Osteoblast (primary cell): ENCODE measurements at regions not wholly inside any gene's neighbourhood (a gene's known extent, or its start where the extent isn't known, plus 50 kb on each side); places are given as distances from the start of the nearest gene placed in this dataset.

Experiments
- DNase-seq: peaks from one replicate; pipeline ENCODE4 v3.0.0; 2011; ENCODE audit warnings: low spot score, mixed read lengths; ENCODE audit not compliant: insufficient read length; ENCODE audit errors: missing footprints
- H2AFZ ChIP-seq: 2 replicates; pipeline ENCODE4 v1.6.0; 2011; ENCODE audit warnings: mild to moderate bottlenecking, low read length
- H3K27ac ChIP-seq: 2 replicates; pipeline ENCODE4 v1.5.1; 2011; ENCODE audit warnings: mild to moderate bottlenecking, low read depth, low read length, moderate library complexity
- H3K27me3 ChIP-seq: 2 replicates; pipeline ENCODE4 v1.6.0; 2012; ENCODE audit warnings: mild to moderate bottlenecking, control low read depth, inconsistent platforms, low read length, moderate library complexity; ENCODE audit not compliant: insufficient read depth
- H3K36me3 ChIP-seq: 2 replicates; pipeline ENCODE4 v1.5.1; 2011; ENCODE audit warnings: mild to moderate bottlenecking, low read length, control low read depth, moderate library complexity; ENCODE audit not compliant: insufficient read depth
- H3K4me1 ChIP-seq: 2 replicates; pipeline ENCODE4 v1.5.1; 2011; ENCODE audit warnings: mild to moderate bottlenecking, low read length, control low read depth, moderate library complexity; ENCODE audit not compliant: insufficient read depth
- H3K4me2 ChIP-seq: 2 replicates; pipeline ENCODE4 v1.6.0; 2011; ENCODE audit warnings: mild to moderate bottlenecking, low read length; ENCODE audit not compliant: insufficient read depth
- H3K4me3 ChIP-seq: fragments of 200-600 bp; sonication (generic); 3 replicates; pipeline ENCODE4 v1.5.1; 2012; ENCODE audit warnings: mild to moderate bottlenecking, low read length, inconsistent platforms; ENCODE audit not compliant: insufficient read depth
- H3K79me2 ChIP-seq: 2 replicates; pipeline ENCODE4 v1.6.0; 2012; ENCODE audit warnings: mild to moderate bottlenecking, low read length, control low read depth, inconsistent platforms; ENCODE audit not compliant: insufficient read depth
- H3K9me3 ChIP-seq: 2 replicates; pipeline ENCODE4 v1.5.1; 2011; ENCODE audit warnings: low read depth, low read length, control low read depth
- H4K20me1 ChIP-seq: 2 replicates; pipeline ENCODE4 v1.6.0; 2012; ENCODE audit warnings: mild to moderate bottlenecking, low read length, control low read depth; ENCODE audit not compliant: insufficient read depth
- TF ChIP-seq, protein P1 (sequence below): IDR thresholded peaks from 2 replicates; pipeline ENCODE4 v1.5.1; 2011; ENCODE audit warnings: mild to moderate bottlenecking, low read depth, low read length, moderate library complexity; ENCODE audit errors: extremely low read depth

- Histone ChIP-seq H3K27me3 (no peaks in the 10 kb centered on the region), H4K20me1 (no peaks in the 10 kb centered on the region), H3K4me1 (no peaks in the 10 kb centered on the region), H3K27ac (no peak overlapping the region), H2AFZ (no peak overlapping the region), H3K36me3 (no peaks in the 10 kb centered on the region), H3K4me2 (no peak overlapping the region), H3K79me2 (no peaks in the 10 kb centered on the region), H3K9me3 (no peaks in the 10 kb centered on the region), H3K4me3 (no peak overlapping the region)
- TF ChIP-seq, protein P1, sequence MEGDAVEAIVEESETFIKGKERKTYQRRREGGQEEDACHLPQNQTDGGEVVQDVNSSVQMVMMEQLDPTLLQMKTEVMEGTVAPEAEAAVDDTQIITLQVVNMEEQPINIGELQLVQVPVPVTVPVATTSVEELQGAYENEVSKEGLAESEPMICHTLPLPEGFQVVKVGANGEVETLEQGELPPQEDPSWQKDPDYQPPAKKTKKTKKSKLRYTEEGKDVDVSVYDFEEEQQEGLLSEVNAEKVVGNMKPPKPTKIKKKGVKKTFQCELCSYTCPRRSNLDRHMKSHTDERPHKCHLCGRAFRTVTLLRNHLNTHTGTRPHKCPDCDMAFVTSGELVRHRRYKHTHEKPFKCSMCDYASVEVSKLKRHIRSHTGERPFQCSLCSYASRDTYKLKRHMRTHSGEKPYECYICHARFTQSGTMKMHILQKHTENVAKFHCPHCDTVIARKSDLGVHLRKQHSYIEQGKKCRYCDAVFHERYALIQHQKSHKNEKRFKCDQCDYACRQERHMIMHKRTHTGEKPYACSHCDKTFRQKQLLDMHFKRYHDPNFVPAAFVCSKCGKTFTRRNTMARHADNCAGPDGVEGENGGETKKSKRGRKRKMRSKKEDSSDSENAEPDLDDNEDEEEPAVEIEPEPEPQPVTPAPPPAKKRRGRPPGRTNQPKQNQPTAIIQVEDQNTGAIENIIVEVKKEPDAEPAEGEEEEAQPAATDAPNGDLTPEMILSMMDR: no peak
- DNase-seq: no peak
These were observed 730.6 kb downstream of the TSN start for GRCh38 chr2:122486086-122486485.

DNA sequence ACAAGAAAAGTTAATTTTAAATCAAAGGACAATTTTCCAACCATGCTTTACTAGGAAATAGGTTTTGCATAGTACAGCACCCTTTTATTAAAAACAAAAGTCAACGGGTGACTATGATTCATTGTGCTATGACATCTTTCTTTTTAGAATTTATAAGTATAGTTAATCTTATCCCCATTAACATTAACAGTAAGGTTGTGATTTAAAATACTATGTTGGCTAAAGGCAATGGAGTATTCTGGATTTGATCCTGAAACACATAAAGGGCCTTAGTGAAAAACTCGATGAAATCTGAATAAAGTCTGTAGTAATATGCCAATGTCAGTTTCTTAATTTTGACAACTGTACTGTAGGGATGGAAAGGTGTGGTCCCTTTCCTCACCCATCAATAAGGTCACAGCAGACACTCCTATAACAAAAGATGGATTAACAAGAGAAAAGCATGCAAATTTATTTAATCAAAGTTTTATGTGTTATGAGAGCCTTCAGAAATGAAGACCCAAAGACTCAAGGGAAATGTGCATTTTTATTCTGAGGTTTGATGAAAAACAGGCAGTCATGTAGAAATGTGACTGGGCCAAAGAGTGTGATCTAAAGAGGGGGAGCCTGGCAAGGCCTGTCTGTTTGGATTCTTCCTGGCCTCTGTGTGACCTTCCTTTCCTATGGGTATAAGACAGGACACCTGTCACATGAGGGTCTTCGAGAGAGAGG lies 731.4 kb downstream of the TSN start:
- Histone ChIP-seq H3K27me3 (no peaks in the 10 kb centered on the region), H2AFZ (no peak overlapping the region), H3K4me3 (no peak overlapping the region), H4K20me1 (no peaks in the 10 kb centered on the region), H3K27ac (no peak overlapping the region), H3K9me3 (no peaks in the 10 kb centered on the region), H3K79me2 (no peaks in the 10 kb centered on the region), H3K4me1 (no peaks in the 10 kb centered on the region), H3K36me3 (no peaks in the 10 kb centered on the region), H3K4me2 (no peak overlapping the region)
- TF ChIP-seq, protein P1: no peak
- DNase-seq: no peak

- no peak overlapping the region for H2AFZ ChIP-seq
These were observed 735.6 kb downstream of the TSN start for GRCh38 chr2:122491011-122491410.

More at GRCh38 chr2:122491011-122491410, 735.6 kb downstream of the TSN start:
- no peaks in the 10 kb centered on the region for H3K9me3 ChIP-seq
- H4K20me1 ChIP-seq: no peaks in the 10 kb centered on the region
- H3K4me3 ChIP-seq: no peak overlapping the region
- no peak overlapping the region for H3K4me2 ChIP-seq
- no peaks in the 10 kb centered on the region for H3K27me3 ChIP-seq
- TF ChIP-seq, protein P1: no peak
- H3K79me2 ChIP-seq: no peaks in the 10 kb centered on the region
- no peak for DNase-seq
- no peaks in the 10 kb centered on the region for H3K4me1 ChIP-seq
- H3K27ac ChIP-seq: no peak overlapping the region
- no peaks in the 10 kb centered on the region for H3K36me3 ChIP-seq
